H1 (cell line): ENCODE measurements at regions not wholly inside any gene's neighbourhood (a gene's known extent, or its start where the extent isn't known, plus 50 kb on each side); places are given as distances from the start of the nearest gene placed in this dataset.

Experiments
- EGR1 ChIP-seq: IDR thresholded peaks from 2 replicates; pipeline ENCODE4 v1.6.1; 2011; ENCODE audit warnings: low read depth, low read length, borderline replicate concordance
- GTF2F1 ChIP-seq: IDR thresholded peaks from 2 replicates; pipeline ENCODE4 v1.6.1; 2012; ENCODE audit warnings: low read depth, low read length, improper control_type of control experiment, borderline replicate concordance
- YY1 ChIP-seq: IDR thresholded peaks from 2 replicates; pipeline ENCODE4 v1.6.1; 2011; ENCODE audit warnings: low read depth, mild to moderate bottlenecking, low read length

DNA sequence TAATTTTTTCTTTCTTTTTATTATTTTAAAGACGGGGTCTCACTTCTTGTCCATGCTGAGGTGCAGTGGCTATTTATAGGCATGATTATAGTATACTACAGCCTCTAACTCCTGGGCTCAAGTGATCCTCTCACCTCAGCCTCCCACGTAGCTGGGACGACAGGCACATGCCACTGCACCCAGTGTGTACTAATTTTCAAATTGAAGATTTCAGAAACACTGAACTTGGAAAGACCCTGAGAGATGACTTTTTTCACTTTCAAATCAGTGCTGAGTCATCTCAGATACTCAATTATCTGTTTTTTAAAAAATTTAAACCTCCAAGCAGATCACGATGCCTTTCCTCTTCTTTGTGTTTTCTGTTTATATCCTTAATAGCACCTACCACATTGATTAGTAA, 53.7 kb upstream of the COCH start (continued):
- TF ChIP-seq GTF2F1 (no peak), EGR1 (no peak), YY1 (no peak)
